ENCODE measurements at regions not wholly inside any gene's neighbourhood (a gene's known extent, or its start where the extent isn't known, plus 50 kb on each side); places are given as distances from the start of the nearest gene placed in this dataset.

- no peaks in the 10 kb centered on the region for H3K27me3 ChIP-seq (ENCODE audit: insufficient read depth, low read depth)
Measured at GRCh38 chr1:67515324-67516080, 85.3 kb upstream of the SERBP1 start.

DNA sequence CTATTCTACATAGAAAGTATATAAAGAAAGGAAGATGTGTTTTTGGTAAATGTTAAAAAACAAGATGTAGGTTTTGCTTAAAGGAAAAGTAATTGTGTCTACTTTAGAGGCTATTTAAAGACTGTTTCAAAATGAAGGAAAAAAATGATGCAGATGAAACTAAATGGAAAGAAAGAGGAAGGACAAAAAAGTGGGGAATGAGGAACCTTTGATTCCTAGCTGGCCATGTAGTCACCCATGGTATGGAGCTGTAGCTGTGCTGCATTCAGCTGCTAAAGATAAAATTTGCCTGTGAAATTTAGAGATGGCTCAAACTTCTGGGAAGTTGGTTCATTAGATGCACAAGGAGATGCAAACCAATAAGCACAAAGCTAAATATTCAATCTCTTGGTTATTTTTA is 86.8 kb upstream of the SERBP1 start:
- Histone ChIP-seq H2AFZ (ENCODE audit: low read depth) (no peak overlapping the region), H3K27me3 (ENCODE audit: insufficient read depth, low read depth) (no peaks in the 10 kb centered on the region)

More at GRCh38 chr1:67515324-67516080, 85.3 kb upstream of the SERBP1 start:
- H3K79me2 ChIP-seq (ENCODE audit: insufficient read depth, low read depth), result no peaks in the 10 kb centered on the region
- H4K20me1 ChIP-seq (ENCODE audit: insufficient read depth), result no peaks in the 10 kb centered on the region
- H3K36me3 ChIP-seq (ENCODE audit: insufficient read depth), result no peaks in the 10 kb centered on the region
- H3K27ac ChIP-seq, result no peak overlapping the region
- no peak overlapping the region for H2AFZ ChIP-seq (ENCODE audit: low read depth)
- H3K4me3 ChIP-seq (IDR thresholded peaks at IDR 0.05; ENCODE audit: insufficient read depth, low read depth, low read length), result no peak overlapping the region
- no peak overlapping the region for H3K4me2 ChIP-seq
- no peaks in the 10 kb centered on the region for H3K4me1 ChIP-seq (ENCODE audit: low read depth, poor library complexity, severe bottlenecking)
- no peak overlapping the region for H3K9ac ChIP-seq
- TF ChIP-seq, protein P1, sequence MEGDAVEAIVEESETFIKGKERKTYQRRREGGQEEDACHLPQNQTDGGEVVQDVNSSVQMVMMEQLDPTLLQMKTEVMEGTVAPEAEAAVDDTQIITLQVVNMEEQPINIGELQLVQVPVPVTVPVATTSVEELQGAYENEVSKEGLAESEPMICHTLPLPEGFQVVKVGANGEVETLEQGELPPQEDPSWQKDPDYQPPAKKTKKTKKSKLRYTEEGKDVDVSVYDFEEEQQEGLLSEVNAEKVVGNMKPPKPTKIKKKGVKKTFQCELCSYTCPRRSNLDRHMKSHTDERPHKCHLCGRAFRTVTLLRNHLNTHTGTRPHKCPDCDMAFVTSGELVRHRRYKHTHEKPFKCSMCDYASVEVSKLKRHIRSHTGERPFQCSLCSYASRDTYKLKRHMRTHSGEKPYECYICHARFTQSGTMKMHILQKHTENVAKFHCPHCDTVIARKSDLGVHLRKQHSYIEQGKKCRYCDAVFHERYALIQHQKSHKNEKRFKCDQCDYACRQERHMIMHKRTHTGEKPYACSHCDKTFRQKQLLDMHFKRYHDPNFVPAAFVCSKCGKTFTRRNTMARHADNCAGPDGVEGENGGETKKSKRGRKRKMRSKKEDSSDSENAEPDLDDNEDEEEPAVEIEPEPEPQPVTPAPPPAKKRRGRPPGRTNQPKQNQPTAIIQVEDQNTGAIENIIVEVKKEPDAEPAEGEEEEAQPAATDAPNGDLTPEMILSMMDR (conservative IDR thresholded peaks at IDR 0.05; ENCODE audit: low read depth, low read length), result no peak

DNA sequence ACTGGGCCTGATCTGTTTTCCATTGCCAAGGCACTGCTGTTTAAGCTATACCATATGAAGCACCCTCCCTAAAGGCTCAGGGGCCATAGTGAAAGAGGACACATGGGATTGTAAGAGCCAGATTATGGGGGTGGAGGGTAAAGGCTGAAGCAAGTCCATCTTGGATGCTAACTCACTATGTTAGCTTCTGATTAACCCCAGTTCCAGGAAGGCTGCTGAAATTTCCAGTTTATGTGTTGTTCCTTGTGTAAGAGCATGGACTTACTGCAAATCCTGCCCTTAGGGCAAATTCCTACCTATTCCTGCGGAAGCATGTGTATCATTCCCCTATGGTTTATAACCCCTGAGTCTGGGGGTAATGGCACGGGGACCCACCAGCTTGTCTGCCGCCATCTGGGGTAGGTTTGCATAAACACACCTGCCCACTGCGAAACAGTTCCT is 91.8 kb upstream of the SERBP1 start:
- TF ChIP-seq, protein P1 (conservative IDR thresholded peaks at IDR 0.05; ENCODE audit: low read depth, low read length), result no peak
- Histone ChIP-seq H3K9ac (no peak overlapping the region), H3K4me3 (IDR thresholded peaks at IDR 0.05; ENCODE audit: insufficient read depth, low read depth, low read length) (no peak overlapping the region), H3K4me2 (no peak overlapping the region), H3K36me3 (ENCODE audit: insufficient read depth) (no peaks in the 10 kb centered on the region), H3K79me2 (ENCODE audit: insufficient read depth, low read depth) (no peaks in the 10 kb centered on the region), H3K27ac (no peak overlapping the region), H4K20me1 (ENCODE audit: insufficient read depth) (no peaks in the 10 kb centered on the region), H3K4me1 (ENCODE audit: low read depth, poor library complexity, severe bottlenecking) (no peaks in the 10 kb centered on the region), H2AFZ (ENCODE audit: low read depth) (no peak overlapping the region), H3K27me3 (ENCODE audit: insufficient read depth, low read depth) (no peaks in the 10 kb centered on the region)

More for the DNA sequence above, 86.8 kb upstream of the SERBP1 start:
- no peaks in the 10 kb centered on the region for H3K79me2 ChIP-seq (ENCODE audit: insufficient read depth, low read depth)
- no peak overlapping the region for H3K4me3 ChIP-seq (IDR thresholded peaks at IDR 0.05; ENCODE audit: insufficient read depth, low read depth, low read length)
- no peak overlapping the region for H3K27ac ChIP-seq
- H3K4me2 ChIP-seq, result no peak overlapping the region
- H3K9ac ChIP-seq, result no peak overlapping the region
- TF ChIP-seq, protein P1 (conservative IDR thresholded peaks at IDR 0.05; ENCODE audit: low read depth, low read length), result no peak
- H4K20me1 ChIP-seq (ENCODE audit: insufficient read depth), result no peaks in the 10 kb centered on the region
- H3K36me3 ChIP-seq (ENCODE audit: insufficient read depth), result no peaks in the 10 kb centered on the region
- H3K4me1 ChIP-seq (ENCODE audit: low read depth, poor library complexity, severe bottlenecking), result no peaks in the 10 kb centered on the region

- no peak overlapping the region for H3K4me3 ChIP-seq (IDR thresholded peaks at IDR 0.05; ENCODE audit: insufficient read depth, low read depth, low read length)
- no peak overlapping the region for H3K9ac ChIP-seq
- H3K79me2 ChIP-seq (ENCODE audit: insufficient read depth, low read depth), result no peaks in the 10 kb centered on the region
- no peak overlapping the region for H2AFZ ChIP-seq (ENCODE audit: low read depth)
- H4K20me1 ChIP-seq (ENCODE audit: insufficient read depth), result no peaks in the 10 kb centered on the region
- TF ChIP-seq, protein P1 (conservative IDR thresholded peaks at IDR 0.05; ENCODE audit: low read depth, low read length), result no peak
- H3K4me1 ChIP-seq (ENCODE audit: low read depth, poor library complexity, severe bottlenecking), result no peaks in the 10 kb centered on the region
- no peak overlapping the region for H3K27ac ChIP-seq
- H3K36me3 ChIP-seq (ENCODE audit: insufficient read depth), result no peaks in the 10 kb centered on the region
- H3K4me2 ChIP-seq, result no peak overlapping the region
- H3K27me3 ChIP-seq (ENCODE audit: insufficient read depth, low read depth), result no peaks in the 10 kb centered on the region
Measured at GRCh38 chr1:67522793-67523192, 92.6 kb upstream of the SERBP1 start.
